ENCODE measurements at regions not wholly inside any gene's neighbourhood (a gene's known extent, or its start where the extent isn't known, plus 50 kb on each side); places are given as distances from the start of the nearest gene placed in this dataset.

DNA sequence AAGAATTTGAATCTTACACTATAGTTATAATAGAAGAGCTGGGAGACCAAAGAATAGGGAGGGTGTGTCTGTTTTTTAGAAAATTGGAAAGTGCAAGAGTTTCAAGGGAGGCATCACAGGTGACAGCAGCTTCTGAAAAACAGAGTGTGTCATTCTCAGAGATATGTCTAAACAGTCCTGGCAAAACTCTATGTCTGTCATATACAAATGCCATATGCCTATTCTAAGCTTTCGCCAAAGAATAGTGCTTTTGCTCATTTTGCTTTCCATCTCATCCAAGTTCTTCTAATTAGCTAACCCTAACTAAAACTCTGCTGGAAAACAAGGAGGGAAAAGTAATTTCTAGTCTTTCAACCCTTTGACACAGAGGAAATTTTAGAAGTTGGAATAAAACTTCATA lies 388.0 kb upstream of the TYRP1 start:
- Mint-ChIP-seq H3K4me1 (no peaks in the 10 kb centered on the region), H3K27ac (no peak overlapping the region), H3K9me3 (peaks cover 16% of the 10 kb centered on the region), H3K27me3 (ENCODE audit: low read depth) (no peaks in the 10 kb centered on the region), H3K4me3 (no peak overlapping the region), H3K36me3 (peaks cover 3% of the 10 kb centered on the region; the same call in 1 of the 2 replicates)
- no peak for ATAC-seq
- TF ChIP-seq GRHL2 (CRISPR knock-in tag; IDR thresholded peaks at IDR 0.05; ENCODE audit: insufficient replicate concordance, severe bottlenecking) (no peak), SMAD4 (CRISPR knock-in tag; IDR thresholded peaks at IDR 0.05) (no peak), ZNF121 (CRISPR knock-in tag; IDR thresholded peaks at IDR 0.05) (no peak), ATF1 (CRISPR knock-in tag; IDR thresholded peaks at IDR 0.05) (no peak), JUN (CRISPR knock-in tag; IDR thresholded peaks at IDR 0.05) (no peak), GTF2I (CRISPR knock-in tag; conservative IDR thresholded peaks at IDR 0.05) (no peak), ZNF396 (CRISPR knock-in tag; IDR thresholded peaks at IDR 0.05; ENCODE audit: borderline replicate concordance) (no peak)
- TF ChIP-seq, protein P1, sequence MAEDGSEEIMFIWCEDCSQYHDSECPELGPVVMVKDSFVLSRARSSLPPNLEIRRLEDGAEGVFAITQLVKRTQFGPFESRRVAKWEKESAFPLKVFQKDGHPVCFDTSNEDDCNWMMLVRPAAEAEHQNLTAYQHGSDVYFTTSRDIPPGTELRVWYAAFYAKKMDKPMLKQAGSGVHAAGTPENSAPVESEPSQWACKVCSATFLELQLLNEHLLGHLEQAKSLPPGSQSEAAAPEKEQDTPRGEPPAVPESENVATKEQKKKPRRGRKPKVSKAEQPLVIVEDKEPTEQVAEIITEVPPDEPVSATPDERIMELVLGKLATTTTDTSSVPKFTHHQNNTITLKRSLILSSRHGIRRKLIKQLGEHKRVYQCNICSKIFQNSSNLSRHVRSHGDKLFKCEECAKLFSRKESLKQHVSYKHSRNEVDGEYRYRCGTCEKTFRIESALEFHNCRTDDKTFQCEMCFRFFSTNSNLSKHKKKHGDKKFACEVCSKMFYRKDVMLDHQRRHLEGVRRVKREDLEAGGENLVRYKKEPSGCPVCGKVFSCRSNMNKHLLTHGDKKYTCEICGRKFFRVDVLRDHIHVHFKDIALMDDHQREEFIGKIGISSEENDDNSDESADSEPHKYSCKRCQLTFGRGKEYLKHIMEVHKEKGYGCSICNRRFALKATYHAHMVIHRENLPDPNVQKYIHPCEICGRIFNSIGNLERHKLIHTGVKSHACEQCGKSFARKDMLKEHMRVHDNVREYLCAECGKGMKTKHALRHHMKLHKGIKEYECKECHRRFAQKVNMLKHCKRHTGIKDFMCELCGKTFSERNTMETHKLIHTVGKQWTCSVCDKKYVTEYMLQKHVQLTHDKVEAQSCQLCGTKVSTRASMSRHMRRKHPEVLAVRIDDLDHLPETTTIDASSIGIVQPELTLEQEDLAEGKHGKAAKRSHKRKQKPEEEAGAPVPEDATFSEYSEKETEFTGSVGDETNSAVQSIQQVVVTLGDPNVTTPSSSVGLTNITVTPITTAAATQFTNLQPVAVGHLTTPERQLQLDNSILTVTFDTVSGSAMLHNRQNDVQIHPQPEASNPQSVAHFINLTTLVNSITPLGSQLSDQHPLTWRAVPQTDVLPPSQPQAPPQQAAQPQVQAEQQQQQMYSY (CRISPR knock-in tag; IDR thresholded peaks at IDR 0.05) = no peak
- TF ChIP-seq, protein P2, sequence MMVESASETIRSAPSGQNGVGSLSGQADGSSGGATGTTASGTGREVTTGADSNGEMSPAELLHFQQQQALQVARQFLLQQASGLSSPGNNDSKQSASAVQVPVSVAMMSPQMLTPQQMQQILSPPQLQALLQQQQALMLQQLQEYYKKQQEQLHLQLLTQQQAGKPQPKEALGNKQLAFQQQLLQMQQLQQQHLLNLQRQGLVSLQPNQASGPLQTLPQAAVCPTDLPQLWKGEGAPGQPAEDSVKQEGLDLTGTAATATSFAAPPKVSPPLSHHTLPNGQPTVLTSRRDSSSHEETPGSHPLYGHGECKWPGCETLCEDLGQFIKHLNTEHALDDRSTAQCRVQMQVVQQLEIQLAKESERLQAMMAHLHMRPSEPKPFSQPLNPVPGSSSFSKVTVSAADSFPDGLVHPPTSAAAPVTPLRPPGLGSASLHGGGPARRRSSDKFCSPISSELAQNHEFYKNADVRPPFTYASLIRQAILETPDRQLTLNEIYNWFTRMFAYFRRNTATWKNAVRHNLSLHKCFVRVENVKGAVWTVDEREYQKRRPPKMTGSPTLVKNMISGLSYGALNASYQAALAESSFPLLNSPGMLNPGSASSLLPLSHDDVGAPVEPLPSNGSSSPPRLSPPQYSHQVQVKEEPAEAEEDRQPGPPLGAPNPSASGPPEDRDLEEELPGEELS (CRISPR knock-in tag; IDR thresholded peaks at IDR 0.05) = no peak
- TF ChIP-seq, protein P3, sequence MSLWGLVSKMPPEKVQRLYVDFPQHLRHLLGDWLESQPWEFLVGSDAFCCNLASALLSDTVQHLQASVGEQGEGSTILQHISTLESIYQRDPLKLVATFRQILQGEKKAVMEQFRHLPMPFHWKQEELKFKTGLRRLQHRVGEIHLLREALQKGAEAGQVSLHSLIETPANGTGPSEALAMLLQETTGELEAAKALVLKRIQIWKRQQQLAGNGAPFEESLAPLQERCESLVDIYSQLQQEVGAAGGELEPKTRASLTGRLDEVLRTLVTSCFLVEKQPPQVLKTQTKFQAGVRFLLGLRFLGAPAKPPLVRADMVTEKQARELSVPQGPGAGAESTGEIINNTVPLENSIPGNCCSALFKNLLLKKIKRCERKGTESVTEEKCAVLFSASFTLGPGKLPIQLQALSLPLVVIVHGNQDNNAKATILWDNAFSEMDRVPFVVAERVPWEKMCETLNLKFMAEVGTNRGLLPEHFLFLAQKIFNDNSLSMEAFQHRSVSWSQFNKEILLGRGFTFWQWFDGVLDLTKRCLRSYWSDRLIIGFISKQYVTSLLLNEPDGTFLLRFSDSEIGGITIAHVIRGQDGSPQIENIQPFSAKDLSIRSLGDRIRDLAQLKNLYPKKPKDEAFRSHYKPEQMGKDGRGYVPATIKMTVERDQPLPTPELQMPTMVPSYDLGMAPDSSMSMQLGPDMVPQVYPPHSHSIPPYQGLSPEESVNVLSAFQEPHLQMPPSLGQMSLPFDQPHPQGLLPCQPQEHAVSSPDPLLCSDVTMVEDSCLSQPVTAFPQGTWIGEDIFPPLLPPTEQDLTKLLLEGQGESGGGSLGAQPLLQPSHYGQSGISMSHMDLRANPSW (CRISPR knock-in tag; conservative IDR thresholded peaks at IDR 0.05; ENCODE audit: low read depth) = no peak
- POLR2A ChIA-PET = no interaction called here
- CTCF ChIA-PET = no interaction called here
- no peak for DNase-seq (ENCODE audit: low spot score)

DNA sequence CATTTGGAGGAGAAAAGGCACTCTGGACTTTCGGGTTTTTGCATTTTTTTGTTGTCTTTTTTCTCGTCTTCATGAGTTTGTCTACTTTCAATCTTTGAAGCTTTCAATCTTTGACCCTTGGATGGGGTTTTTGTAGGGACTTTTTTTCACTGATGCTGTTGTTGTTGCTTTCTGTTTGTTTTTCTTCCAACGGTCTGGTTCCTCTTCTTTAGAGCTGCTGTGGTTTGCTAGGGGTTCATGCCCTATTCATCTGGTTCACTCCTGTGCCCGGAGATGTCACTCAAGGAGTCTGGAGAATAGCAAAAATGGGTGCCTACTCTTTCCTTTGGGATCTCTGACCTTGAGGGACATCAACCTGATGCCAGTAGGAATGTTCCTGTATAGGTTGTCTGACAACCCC lies 378.6 kb upstream of the TYRP1 start:
- DNase-seq (ENCODE audit: low spot score) = no peak
- CTCF ChIA-PET = interaction anchor here (1.6 kb wide), 1 partner anchor 15 kb away, joined by 3 read pairs; no protein-coding TSS in a partner anchor
- Mint-ChIP-seq H3K27me3 (ENCODE audit: low read depth) (peaks cover 5% of the 10 kb centered on the region), H3K27ac (no peak overlapping the region), H3K4me3 (no peak overlapping the region), H3K4me1 (no peaks in the 10 kb centered on the region), H3K9me3 (peaks cover 48% of the 10 kb centered on the region), H3K36me3 (peaks cover 12% of the 10 kb centered on the region)
- no peak for TF ChIP-seq NR3C1 (CRISPR knock-in tag; conservative IDR thresholded peaks at IDR 0.05; ENCODE audit: low read depth)
- no peak for TF ChIP-seq CREB1 (CRISPR knock-in tag; IDR thresholded peaks at IDR 0.05)
- TF ChIP-seq, protein P3 (CRISPR knock-in tag; conservative IDR thresholded peaks at IDR 0.05; ENCODE audit: low read depth) = no peak
- no peak for TF ChIP-seq ZNF671 (CRISPR knock-in tag; IDR thresholded peaks at IDR 0.05)
- TF ChIP-seq NR2C2 (CRISPR knock-in tag; IDR thresholded peaks at IDR 0.05) = no peak
- TF ChIP-seq ZNF416 (CRISPR knock-in tag; IDR thresholded peaks at IDR 0.05) = no peak
- no peak for TF ChIP-seq FOXK1 (CRISPR knock-in tag; IDR thresholded peaks at IDR 0.05)
- POLR2A ChIA-PET = no interaction called here
- ATAC-seq = no peak
